Ovary (tissue), 3 donors: ENCODE measurements at regions not wholly inside any gene's neighbourhood (a gene's known extent, or its start where the extent isn't known, plus 50 kb on each side); places are given as distances from the start of the nearest gene placed in this dataset.

Source experiments
- CTCF ChIP-seq, 3 donors: fragments of 450-650 bp in 2 of 3; fragments of 200-600 bp in 1 of 3; IDR thresholded peaks; one replicate each; pipeline versions ENCODE4 v1.5.1 to v1.8.0; 2016 to 2022; ENCODE audit warnings: antibody characterized with exemption in 3 of 3, mild to moderate bottlenecking in 1 of 3
- EP300 ChIP-seq: sonication (generic); formaldehyde crosslinking; IDR thresholded peaks from one replicate; pipeline ENCODE4 v1.6.1; 2017; ENCODE audit warnings: antibody characterized with exemption
- POLR2A ChIP-seq: fragments of 450-650 bp; IDR thresholded peaks from one replicate; pipeline ENCODE4 v1.6.1; 2017; ENCODE audit warnings: antibody characterized with exemption, mild to moderate bottlenecking, moderate library complexity
- donor health status: DM: no; HTN: no; CAD: no.

DNA sequence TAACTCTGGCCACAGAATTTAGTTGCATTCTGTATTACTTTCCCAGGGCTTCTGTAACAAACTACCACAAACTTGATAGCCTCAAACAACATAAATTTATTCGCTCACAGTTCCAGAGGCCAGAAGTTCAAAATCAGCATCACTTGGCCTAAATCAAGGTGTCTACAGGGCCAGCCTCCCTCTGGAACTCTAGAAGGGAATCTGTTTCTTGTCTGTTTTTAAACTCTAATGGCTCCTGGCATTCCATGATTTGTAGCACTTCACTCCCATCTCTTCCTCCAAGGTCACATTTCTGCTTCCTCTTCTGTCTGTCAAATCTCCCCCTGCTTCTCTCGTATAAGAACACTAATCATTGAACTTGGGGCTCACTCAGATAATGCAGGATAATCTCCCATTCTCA lies 151.9 kb upstream of the ARPP21 start:
- no peak for TF ChIP-seq CTCF (IDR thresholded peaks at IDR 0.05)
- no peak for TF ChIP-seq EP300
- no peak for TF ChIP-seq POLR2A
